ENCODE measurements at regions not wholly inside any gene's neighbourhood (a gene's known extent, or its start where the extent isn't known, plus 50 kb on each side); places are given as distances from the start of the nearest gene placed in this dataset.
"Not testable (repeated sequence)": the region's sequence is repeated elsewhere in the genome, so short reads cannot be mapped to it uniquely, and the experiment has no call there.

GRCh38 chr12:124699909-124700308 is 132.5 kb upstream of the NCOR2 start:
- intact Hi-C loops (cut with DNase I): loop anchor here (5.0 kb wide), 2 partner anchors 32 to 78 kb away; no protein-coding TSS in a partner anchor
- 82 to 90% methylated on average over 14 of the region's 14 CpGs for WGBS, 2 donors
- H3K4me3 ChIP-seq (ENCODE audit: low read length in 2 of 2): no peak overlapping the region
- no peak for DNase-seq
- peaks cover 0 to 3% of the 10 kb centered on the region in 2 donors for H3K4me1 ChIP-seq (ENCODE audit: control insufficient read depth in 1 of 2, insufficient read depth in 2 of 2, low read length in 2 of 2)
- no peaks in the 10 kb centered on the region for H3K36me3 ChIP-seq (ENCODE audit: control insufficient read depth in 1 of 2, insufficient read depth in 2 of 2, low read length in 1 of 2)
- H3K27me3 ChIP-seq (ENCODE audit: control insufficient read depth in 1 of 2, insufficient read depth in 2 of 2, low read length in 1 of 2): no peaks in the 10 kb centered on the region
- H3K9me3 ChIP-seq (ENCODE audit: control insufficient read depth, low read length): no peaks in the 10 kb centered on the region
- ATAC-seq (ENCODE audit: low FRiP score): no peak
- peak overlapping the region in 1 of 2 donors; percentile 87 for H3K27ac ChIP-seq (ENCODE audit: low read depth in 1 of 2, low read length in 2 of 2)

DNA sequence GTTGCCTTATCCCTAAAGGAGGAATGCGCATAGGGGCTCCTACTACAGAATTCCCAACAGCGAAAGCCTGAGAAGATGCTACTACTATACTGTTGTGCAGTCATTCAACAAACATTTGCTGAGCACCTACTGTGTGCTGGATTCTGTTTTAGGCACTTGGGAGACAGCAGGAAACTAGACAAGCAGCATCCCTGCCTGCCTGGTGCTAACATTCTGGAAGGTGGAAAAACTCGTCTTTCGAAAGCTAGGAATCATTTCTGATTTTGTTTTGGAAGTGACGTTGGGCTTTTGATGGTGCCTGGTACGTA is 131.5 kb upstream of the NCOR2 start:
- WGBS, 2 donors: 70 to 76% methylated on average over 6 of the region's 6 CpGs
- H3K36me3 ChIP-seq (ENCODE audit: control insufficient read depth in 1 of 2, insufficient read depth in 2 of 2, low read length in 1 of 2): no peaks in the 10 kb centered on the region
- no peaks in the 10 kb centered on the region for H3K27me3 ChIP-seq (ENCODE audit: control insufficient read depth in 1 of 2, insufficient read depth in 2 of 2, low read length in 1 of 2)
- ATAC-seq (ENCODE audit: low FRiP score) (no peak), DNase-seq (no peak)
- H3K27ac ChIP-seq (ENCODE audit: low read depth in 1 of 2, low read length in 2 of 2): peak overlapping the region; percentile 47 to 87
- no peaks in the 10 kb centered on the region for H3K9me3 ChIP-seq (ENCODE audit: control insufficient read depth, low read length)
- intact Hi-C loops (cut with DNase I): loop anchor here (5.0 kb wide), 2 partner anchors 33 to 77 kb away; no protein-coding TSS in a partner anchor
- no peak overlapping the region for H3K4me3 ChIP-seq (ENCODE audit: low read length in 2 of 2)
- peaks cover 0 to 3% of the 10 kb centered on the region in 2 donors for H3K4me1 ChIP-seq (ENCODE audit: control insufficient read depth in 1 of 2, insufficient read depth in 2 of 2, low read length in 2 of 2)

DNA sequence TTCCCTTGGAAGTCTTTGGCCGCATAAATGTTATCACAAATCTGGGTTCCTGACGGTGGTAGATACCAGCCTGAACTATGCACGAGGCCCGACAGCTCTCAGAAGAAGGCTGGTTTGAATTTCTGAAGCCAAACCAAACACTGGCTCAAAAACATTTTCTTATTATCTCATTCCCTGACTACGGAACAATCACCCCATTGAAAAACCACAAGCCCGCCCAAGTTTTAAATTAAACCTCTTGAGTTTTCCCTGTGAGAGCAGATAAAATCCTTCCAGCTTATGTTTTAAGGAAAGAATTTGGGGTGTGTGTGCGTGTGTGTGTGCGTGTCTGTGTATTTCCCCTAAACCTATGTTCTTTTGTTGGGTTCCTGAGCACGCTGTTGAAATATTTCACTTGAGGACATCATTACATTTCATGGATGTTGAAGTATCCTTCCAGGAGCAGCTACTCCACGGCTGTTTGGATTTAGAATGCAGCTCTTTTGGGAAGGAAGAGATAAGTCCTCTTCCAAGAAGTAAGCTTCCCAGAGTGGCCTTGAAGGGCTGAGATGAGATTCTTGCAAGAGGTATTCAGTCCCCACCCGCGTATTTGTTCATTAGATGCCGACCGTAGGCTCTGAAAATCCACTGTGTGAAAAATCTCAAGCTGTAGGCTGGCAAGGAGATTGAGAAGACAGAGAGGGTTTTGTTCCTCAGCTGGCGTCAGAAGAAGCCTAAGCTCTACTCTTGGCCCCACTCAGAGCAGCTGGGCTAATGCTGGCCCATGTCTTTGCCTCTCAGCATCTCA is 131.0 kb upstream of the NCOR2 start:
- DNase-seq (no peak), ATAC-seq (ENCODE audit: low FRiP score) (peak; percentile 45)
- H3K27me3 ChIP-seq (ENCODE audit: control insufficient read depth in 1 of 2, insufficient read depth in 2 of 2, low read length in 1 of 2): no peaks in the 10 kb centered on the region
- intact Hi-C loops (cut with DNase I): loop anchor here (5.0 kb wide), 2 partner anchors 34 to 76 kb away; no protein-coding TSS in a partner anchor
- no peaks in the 10 kb centered on the region for H3K9me3 ChIP-seq (ENCODE audit: control insufficient read depth, low read length)
- H3K4me1 ChIP-seq (ENCODE audit: control insufficient read depth in 1 of 2, insufficient read depth in 2 of 2, low read length in 2 of 2): peaks cover 0 to 3% of the 10 kb centered on the region in 2 donors
- 4 to 5% methylated on average over 15 of the region's 15 CpGs for WGBS, 2 donors
- H3K36me3 ChIP-seq (ENCODE audit: control insufficient read depth in 1 of 2, insufficient read depth in 2 of 2, low read length in 1 of 2): no peaks in the 10 kb centered on the region
- no peak overlapping the region for H3K4me3 ChIP-seq (ENCODE audit: low read length in 2 of 2)
- peak overlapping the region; percentile 36 to 90 for H3K27ac ChIP-seq (ENCODE audit: low read depth in 1 of 2, low read length in 2 of 2)

DNA sequence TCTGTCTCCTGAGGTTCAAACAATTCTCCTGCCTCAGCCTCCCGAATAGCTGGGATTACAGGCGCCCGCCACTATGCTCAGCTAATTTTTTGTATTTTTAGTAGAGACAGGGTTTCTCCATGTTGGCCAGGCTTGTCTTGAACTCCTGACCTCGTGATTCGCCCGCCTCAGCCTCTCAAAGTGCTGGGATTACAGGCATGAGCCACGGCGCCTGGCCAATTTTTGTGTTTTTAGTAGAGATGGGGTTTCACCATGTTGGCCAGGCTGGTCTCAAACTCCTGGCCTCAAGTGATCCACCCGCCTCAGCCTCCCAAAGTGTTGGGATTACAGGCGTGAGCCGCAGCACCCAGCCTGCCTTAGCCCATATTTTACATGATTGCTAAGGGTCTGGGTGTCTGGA is 130.3 kb upstream of the NCOR2 start:
- intact Hi-C loops (cut with DNase I): loop anchor here (5.0 kb wide), 2 partner anchors 35 to 75 kb away; no protein-coding TSS in a partner anchor
- WGBS, 2 donors: 7 to 8% methylated on average over 11 of the region's 11 CpGs
- H3K27me3 ChIP-seq (ENCODE audit: control insufficient read depth in 1 of 2, insufficient read depth in 2 of 2, low read length in 1 of 2); ATAC-seq (ENCODE audit: low FRiP score); H3K4me3 ChIP-seq (ENCODE audit: low read length in 2 of 2); H3K36me3 ChIP-seq (ENCODE audit: control insufficient read depth in 1 of 2, insufficient read depth in 2 of 2, low read length in 1 of 2); H3K4me1 ChIP-seq (ENCODE audit: control insufficient read depth in 1 of 2, insufficient read depth in 2 of 2, low read length in 2 of 2); H3K9me3 ChIP-seq (ENCODE audit: control insufficient read depth, low read length): not testable (repeated sequence)
- H3K27ac ChIP-seq (ENCODE audit: low read depth in 1 of 2, low read length in 2 of 2): peak overlapping the region in 1 of 2 donors; percentile 90
- peak in 1 of 2 donors; percentile 83 for DNase-seq

GRCh38 chr12:124696693-124697476 is 129.5 kb upstream of the NCOR2 start:
- Histone ChIP-seq H3K36me3 (ENCODE audit: control insufficient read depth in 1 of 2, insufficient read depth in 2 of 2, low read length in 1 of 2) (no peaks in the 10 kb centered on the region), H3K4me3 (ENCODE audit: low read length in 2 of 2) (no peak overlapping the region), H3K27ac (ENCODE audit: low read depth in 1 of 2, low read length in 2 of 2) (peak overlapping the region in 1 of 2 donors; percentile 65), H3K27me3 (ENCODE audit: control insufficient read depth in 1 of 2, insufficient read depth in 2 of 2, low read length in 1 of 2) (no peaks in the 10 kb centered on the region), H3K4me1 (ENCODE audit: control insufficient read depth in 1 of 2, insufficient read depth in 2 of 2, low read length in 2 of 2) (peaks cover 0 to 3% of the 10 kb centered on the region in 2 donors), H3K9me3 (ENCODE audit: control insufficient read depth, low read length) (peaks cover 3% of the 10 kb centered on the region)
- 12% methylated on average over 3 of the region's 3 CpGs for WGBS, 2 donors
- DNase-seq (no peak), ATAC-seq (ENCODE audit: low FRiP score) (no peak)
- intact Hi-C loops (cut with DNase I): loop anchor here (5.0 kb wide), 2 partner anchors 35 to 75 kb away; no protein-coding TSS in a partner anchor

DNA sequence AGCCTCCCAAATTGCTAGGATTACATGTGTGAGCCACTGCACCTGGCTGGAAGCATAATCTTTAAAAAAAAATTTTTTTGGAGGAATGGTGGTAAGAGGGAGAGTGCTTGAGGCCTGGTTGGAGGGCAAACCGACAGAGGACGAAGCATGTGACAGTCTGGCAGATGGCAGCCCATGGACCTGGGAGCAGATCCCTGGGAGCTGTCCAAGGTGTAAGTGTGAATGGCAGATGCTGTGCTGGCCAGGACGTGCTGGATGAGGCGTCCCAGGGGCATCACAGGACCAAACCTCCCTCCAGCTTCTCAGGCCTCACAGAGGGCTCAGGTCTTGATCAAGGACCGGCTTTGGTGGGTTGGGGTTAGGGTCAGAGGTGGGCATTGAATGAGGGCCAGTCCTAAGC is 128.4 kb upstream of the NCOR2 start:
- H3K36me3 ChIP-seq (ENCODE audit: control insufficient read depth in 1 of 2, insufficient read depth in 2 of 2, low read length in 1 of 2): no peaks in the 10 kb centered on the region
- 51 to 53% methylated on average over 5 of the region's 5 CpGs for WGBS, 2 donors
- H3K9me3 ChIP-seq (ENCODE audit: control insufficient read depth, low read length): peaks cover 3% of the 10 kb centered on the region
- no peak overlapping the region for H3K4me3 ChIP-seq (ENCODE audit: low read length in 2 of 2)
- ATAC-seq (ENCODE audit: low FRiP score) (no peak), DNase-seq (peak in 1 of 2 donors; percentile 38)
- intact Hi-C loops (cut with DNase I): loop anchor here (5.0 kb wide), 2 partner anchors 36 to 74 kb away; no protein-coding TSS in a partner anchor
- no peak overlapping the region for H3K27ac ChIP-seq (ENCODE audit: low read depth in 1 of 2, low read length in 2 of 2)
- no peaks in the 10 kb centered on the region for H3K27me3 ChIP-seq (ENCODE audit: control insufficient read depth in 1 of 2, insufficient read depth in 2 of 2, low read length in 1 of 2)
- no peaks in the 10 kb centered on the region for H3K4me1 ChIP-seq (ENCODE audit: control insufficient read depth in 1 of 2, insufficient read depth in 2 of 2, low read length in 2 of 2)

DNA sequence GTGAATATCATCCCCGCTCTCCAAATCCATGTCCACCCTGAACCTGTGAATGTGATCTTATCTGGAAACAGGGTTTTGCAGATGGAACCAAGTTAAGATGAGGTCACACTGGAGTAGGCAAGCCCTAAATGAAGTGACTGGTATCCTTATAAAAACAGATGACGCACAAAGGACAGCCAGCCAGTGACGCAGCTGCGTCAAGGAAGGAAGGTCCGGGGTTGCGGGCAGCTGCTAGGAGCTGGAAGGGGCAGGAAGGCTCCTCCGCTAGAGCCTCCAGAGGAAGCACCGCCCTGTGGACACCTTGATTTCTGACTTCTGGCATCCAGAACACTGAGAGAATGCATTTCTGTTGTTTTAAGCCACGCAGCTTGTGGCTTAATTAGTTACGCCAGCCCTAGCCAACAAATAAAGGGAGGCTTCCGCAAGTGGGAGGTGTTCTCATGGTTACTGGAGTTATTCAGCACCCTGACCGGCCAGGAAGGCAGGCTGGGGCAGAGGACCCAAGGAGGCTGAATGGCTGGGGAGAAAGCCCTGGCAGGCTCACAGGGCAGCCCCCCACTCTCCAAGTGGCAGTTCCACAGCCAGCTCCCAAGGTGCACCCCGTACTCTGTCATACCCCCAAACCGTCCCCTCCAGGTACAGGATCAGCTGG is 127.6 kb upstream of the NCOR2 start:
- Histone ChIP-seq H3K27ac (ENCODE audit: low read depth in 1 of 2, low read length in 2 of 2) (no peak overlapping the region), H3K36me3 (ENCODE audit: control insufficient read depth in 1 of 2, insufficient read depth in 2 of 2, low read length in 1 of 2) (no peaks in the 10 kb centered on the region), H3K9me3 (ENCODE audit: control insufficient read depth, low read length) (peaks cover 3% of the 10 kb centered on the region), H3K27me3 (ENCODE audit: control insufficient read depth in 1 of 2, insufficient read depth in 2 of 2, low read length in 1 of 2) (no peaks in the 10 kb centered on the region), H3K4me3 (ENCODE audit: low read length in 2 of 2) (no peak overlapping the region), H3K4me1 (ENCODE audit: control insufficient read depth in 1 of 2, insufficient read depth in 2 of 2, low read length in 2 of 2) (no peaks in the 10 kb centered on the region)
- 37 to 46% methylated on average over 14 of the region's 14 CpGs for WGBS, 2 donors
- intact Hi-C loops (cut with DNase I): loop anchor here (5.0 kb wide), 2 partner anchors 37 to 73 kb away; no protein-coding TSS in a partner anchor
- ATAC-seq (ENCODE audit: low FRiP score): peak; percentile 58
- DNase-seq: peak; percentile 71 to 89

- no peaks in the 10 kb centered on the region for H3K4me1 ChIP-seq (ENCODE audit: control insufficient read depth in 1 of 2, insufficient read depth in 2 of 2, low read length in 2 of 2)
- WGBS, 2 donors: 80 to 82% methylated on average over 5 of the region's 5 CpGs
- H3K9me3 ChIP-seq (ENCODE audit: control insufficient read depth, low read length): peaks cover 3% of the 10 kb centered on the region
- H3K4me3 ChIP-seq (ENCODE audit: low read length in 2 of 2): no peak overlapping the region
- no peaks in the 10 kb centered on the region for H3K27me3 ChIP-seq (ENCODE audit: control insufficient read depth in 1 of 2, insufficient read depth in 2 of 2, low read length in 1 of 2)
- H3K27ac ChIP-seq (ENCODE audit: low read depth in 1 of 2, low read length in 2 of 2): no peak overlapping the region
- H3K36me3 ChIP-seq (ENCODE audit: control insufficient read depth in 1 of 2, insufficient read depth in 2 of 2, low read length in 1 of 2): no peaks in the 10 kb centered on the region
- ATAC-seq (ENCODE audit: low FRiP score) (no peak), DNase-seq (peak in 1 of 2 donors; percentile 25)
- intact Hi-C loops (cut with DNase I): no loop called here
Measured at GRCh38 chr12:124694250-124694649, 126.8 kb upstream of the NCOR2 start.

Data from aorta (tissue), 5 donors.